Spleen (tissue), 11 donors: ENCODE measurements at regions not wholly inside any gene's neighbourhood (a gene's known extent, or its start where the extent isn't known, plus 50 kb on each side); places are given as distances from the start of the nearest gene placed in this dataset.

Experiments used
- DNase-seq: peaks from one replicate; pipeline ENCODE4 v3.0.0-alpha.2; 2020
- H3K27ac ChIP-seq, 8 donors: fragments of 200-600 bp; sonication (generic) in 7 of 8; 1 replicate in 4 of 8; 2 replicates in 4 of 8; pipeline versions ENCODE4 v1.5.0 to v1.8.0; 2016 to 2021; ENCODE audit warnings: inconsistent platforms in 4 of 8, mild to moderate bottlenecking in 4 of 8, moderate library complexity in 1 of 8
- H3K27me3 ChIP-seq, 7 donors: fragments of 200-600 bp; sonication (generic) in 6 of 7; replicated peaks in 1 of 7; 1 replicate in 4 of 7; 2 replicates in 3 of 7; pipeline versions ENCODE4 v1.5.0 to v1.8.0; 2016 to 2021; ENCODE audit warnings: inconsistent platforms in 3 of 7, mild to moderate bottlenecking in 1 of 7
- H3K36me3 ChIP-seq, 6 donors: fragments of 200-600 bp; sonication (generic) in 5 of 6; 1 replicate in 4 of 6; 2 replicates in 2 of 6; pipeline versions ENCODE4 v1.5.0 to v1.8.0; 2016 to 2021; ENCODE audit warnings: inconsistent platforms in 2 of 6
- H3K4me1 ChIP-seq, 6 donors: fragments of 200-600 bp; sonication (generic) in 5 of 6; 1 replicate in 3 of 6; 2 replicates in 3 of 6; pipeline versions ENCODE4 v1.5.0 to v1.8.0; 2016 to 2021; ENCODE audit warnings: inconsistent platforms in 3 of 6
- H3K4me3 ChIP-seq, 8 donors: fragments of 200-600 bp; sonication (generic) in 7 of 8; 1 replicate in 4 of 8; 2 replicates in 4 of 8; pipeline versions ENCODE4 v1.5.0 to v1.8.0; 2016 to 2021; ENCODE audit warnings: inconsistent platforms in 4 of 8, mild to moderate bottlenecking in 4 of 8, moderate library complexity in 2 of 8
- H3K9me3 ChIP-seq, 8 donors: fragments of 200-600 bp; sonication (generic) in 7 of 8; 1 replicate in 4 of 8; 2 replicates in 4 of 8; pipeline versions ENCODE4 v1.5.0 to v1.8.0; 2016 to 2021; ENCODE audit warnings: inconsistent platforms in 4 of 8
- POLR2A ChIP-seq, 3 donors: fragments of 450-650 bp; IDR thresholded peaks; one replicate each; pipeline ENCODE4 v1.5.1; 2017; ENCODE audit warnings: antibody characterized with exemption in 3 of 3, mild to moderate bottlenecking in 1 of 3
- POLR2AphosphoS5 ChIP-seq, 3 donors: sonication (generic); formaldehyde crosslinking; IDR thresholded peaks; one replicate each; pipeline ENCODE4 v1.5.1; 2017; ENCODE audit warnings: antibody characterized with exemption in 3 of 3
- WGBS, 5 donors: extraction: QIAGEN DNeasy Blood & Tissue Kit in 3 of 5; methylation state at CpG; one replicate each; pipeline versions ENCODE4 v1.1.5 to v1.1.7; 2013 to 2018; 5-methylcytosine and 5-hydroxymethylcytosine counted together
- intact Hi-C: fragments of 100-400 bp; cut with DNase I; formaldehyde crosslinking; loops from one replicate; pipeline ENCODE4 v1.15.0; 2023; ENCODE audit warnings: low total_unique reads
- TF ChIP-seq, protein P1 (sequence below), 11 experiments: fragments of 200-600 bp in 7 of 11; fragments of 450-650 bp in 4 of 11; sonication (generic) in 4 of 11; IDR thresholded peaks in 8 of 11; conservative IDR thresholded peaks in 3 of 11; 1 replicate in 7 of 11; 2 replicates in 4 of 11; pipeline versions ENCODE4 v1.4.0 to v1.8.0; 2016 to 2021; ENCODE audit warnings: antibody characterized with exemption in 11 of 11, inconsistent platforms in 4 of 11, mild to moderate bottlenecking in 1 of 11
- donor health status: healthy with polysubstance abuse.
- donor health status: DM: no; HTN: no; CAD: no; lungs with moderate emphysema.
- donor health status: DM: no; HTN: no; CAD: no.
- donor health status: Bipolar disorder and iron deficiency.
- donor health status: healthy.
- donor health status: DM: no; HTN: no; CAD: no.
- donor health status: DM: yes; HTN: yes; CAD: no.

DNA sequence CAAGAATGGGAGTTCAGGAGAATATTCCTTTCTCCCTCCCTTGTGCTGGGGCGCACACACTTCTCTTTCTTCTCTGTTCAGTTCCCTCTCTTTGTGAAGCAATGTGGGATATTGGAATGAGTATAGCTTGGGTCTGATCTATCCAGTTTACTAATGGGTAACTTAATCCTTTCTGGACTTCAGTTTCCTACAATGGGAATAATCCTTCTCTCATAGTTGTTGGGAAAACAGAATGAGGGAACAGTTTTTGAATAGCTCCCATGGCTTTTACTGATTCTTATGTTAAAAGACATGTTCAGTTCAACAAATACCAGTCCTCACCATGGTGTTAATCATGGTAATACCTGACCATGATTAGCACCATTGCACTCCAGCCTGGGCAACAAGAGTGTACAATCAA, 93.1 kb downstream of the ARL4C start:
- peaks cover 6 to 16% (median 9%) of the 10 kb centered on the region in 6 donors for H3K4me1 ChIP-seq
- DNase-seq: no peak
- no peaks in the 10 kb centered on the region for H3K9me3 ChIP-seq
- TF ChIP-seq POLR2A (IDR thresholded peaks at IDR 0.05) (no peak), POLR2AphosphoS5 (IDR thresholded peaks at IDR 0.05) (no peak)
- intact Hi-C loops: no loop called here
- no peak overlapping the region for H3K27ac ChIP-seq
- H3K36me3 ChIP-seq: no peaks in the 10 kb centered on the region
- no peak overlapping the region for H3K4me3 ChIP-seq
- H3K27me3 ChIP-seq: no peaks in the 10 kb centered on the region
- 91 to 100% (median 100%) methylated on average over 1 of the region's 1 CpG for WGBS, 5 donors

DNA sequence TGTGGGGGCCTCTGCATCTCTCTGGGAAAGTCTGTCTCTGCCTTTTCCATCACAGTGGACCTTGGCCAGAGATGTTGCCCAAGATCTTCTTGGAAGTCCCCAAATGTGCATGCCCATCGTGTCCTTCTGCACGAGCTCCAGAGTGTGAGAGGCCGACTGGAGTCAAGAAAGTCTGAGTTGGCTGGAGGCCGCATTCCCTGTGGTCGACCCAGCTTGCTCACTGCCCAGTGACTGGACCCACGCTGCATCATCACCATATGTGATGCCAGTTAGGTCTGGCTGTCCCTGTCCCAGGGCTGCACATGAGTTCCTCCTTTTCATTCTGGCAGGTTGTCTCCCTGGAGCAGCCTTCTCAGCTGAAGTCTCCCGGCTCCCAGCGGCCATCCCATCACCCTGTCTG, 93.8 kb downstream of the ARL4C start:
- WGBS, 5 donors: 76 to 96% (median 83%) methylated on average over 4 to 8 of the region's 8 CpGs

DNA sequence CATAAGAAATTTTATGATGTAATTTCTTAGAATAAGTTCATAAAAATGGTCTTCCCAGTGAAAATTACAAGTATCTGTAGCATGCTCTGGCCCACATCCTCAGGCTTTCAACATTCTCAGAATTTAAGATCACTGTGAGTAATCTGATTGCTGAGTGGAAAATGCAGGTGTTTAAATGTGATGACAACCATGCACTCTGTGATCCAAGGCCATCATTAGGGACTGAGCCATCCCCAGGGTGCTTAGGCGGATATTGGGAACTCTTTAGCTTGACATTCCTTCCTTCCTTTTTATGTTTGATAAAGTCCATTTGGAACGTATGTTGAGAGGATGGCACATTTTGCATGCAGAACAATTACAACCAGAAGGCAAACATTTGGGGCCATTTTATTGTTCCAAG, 95.5 kb downstream of the ARL4C start:
- no peaks in the 10 kb centered on the region for H3K27me3 ChIP-seq
- no peak overlapping the region for H3K4me3 ChIP-seq
- H3K4me1 ChIP-seq: peaks cover 6 to 13% (median 9%) of the 10 kb centered on the region in 6 donors
- no peak for TF ChIP-seq POLR2AphosphoS5 (IDR thresholded peaks at IDR 0.05)
- TF ChIP-seq, protein P1, sequence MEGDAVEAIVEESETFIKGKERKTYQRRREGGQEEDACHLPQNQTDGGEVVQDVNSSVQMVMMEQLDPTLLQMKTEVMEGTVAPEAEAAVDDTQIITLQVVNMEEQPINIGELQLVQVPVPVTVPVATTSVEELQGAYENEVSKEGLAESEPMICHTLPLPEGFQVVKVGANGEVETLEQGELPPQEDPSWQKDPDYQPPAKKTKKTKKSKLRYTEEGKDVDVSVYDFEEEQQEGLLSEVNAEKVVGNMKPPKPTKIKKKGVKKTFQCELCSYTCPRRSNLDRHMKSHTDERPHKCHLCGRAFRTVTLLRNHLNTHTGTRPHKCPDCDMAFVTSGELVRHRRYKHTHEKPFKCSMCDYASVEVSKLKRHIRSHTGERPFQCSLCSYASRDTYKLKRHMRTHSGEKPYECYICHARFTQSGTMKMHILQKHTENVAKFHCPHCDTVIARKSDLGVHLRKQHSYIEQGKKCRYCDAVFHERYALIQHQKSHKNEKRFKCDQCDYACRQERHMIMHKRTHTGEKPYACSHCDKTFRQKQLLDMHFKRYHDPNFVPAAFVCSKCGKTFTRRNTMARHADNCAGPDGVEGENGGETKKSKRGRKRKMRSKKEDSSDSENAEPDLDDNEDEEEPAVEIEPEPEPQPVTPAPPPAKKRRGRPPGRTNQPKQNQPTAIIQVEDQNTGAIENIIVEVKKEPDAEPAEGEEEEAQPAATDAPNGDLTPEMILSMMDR (IDR thresholded peaks at IDR 0.05 in 8 of 11, conservative IDR thresholded peaks at IDR 0.05 in 3 of 11): no peak
- no peak for TF ChIP-seq POLR2A (IDR thresholded peaks at IDR 0.05)
- intact Hi-C loops: no loop called here
- WGBS, 5 donors: 69 to 79% (median 78%) methylated on average over 2 of the region's 2 CpGs
- no peak overlapping the region for H3K27ac ChIP-seq
- DNase-seq: no peak
- no peaks in the 10 kb centered on the region for H3K36me3 ChIP-seq
- H3K9me3 ChIP-seq: no peaks in the 10 kb centered on the region

More for the DNA sequence above, 93.8 kb downstream of the ARL4C start:
- Histone ChIP-seq H3K4me3 (no peak overlapping the region), H3K27me3 (no peaks in the 10 kb centered on the region), H3K9me3 (no peaks in the 10 kb centered on the region), H3K4me1 (peaks cover 6 to 16% (median 9%) of the 10 kb centered on the region in 6 donors), H3K27ac (no peak overlapping the region), H3K36me3 (no peaks in the 10 kb centered on the region)
- TF ChIP-seq POLR2AphosphoS5 (IDR thresholded peaks at IDR 0.05) (no peak), POLR2A (IDR thresholded peaks at IDR 0.05) (no peak)
- TF ChIP-seq, protein P1 (IDR thresholded peaks at IDR 0.05 in 8 of 11, conservative IDR thresholded peaks at IDR 0.05 in 3 of 11): no peak
- DNase-seq: no peak
- intact Hi-C loops: no loop called here

DNA sequence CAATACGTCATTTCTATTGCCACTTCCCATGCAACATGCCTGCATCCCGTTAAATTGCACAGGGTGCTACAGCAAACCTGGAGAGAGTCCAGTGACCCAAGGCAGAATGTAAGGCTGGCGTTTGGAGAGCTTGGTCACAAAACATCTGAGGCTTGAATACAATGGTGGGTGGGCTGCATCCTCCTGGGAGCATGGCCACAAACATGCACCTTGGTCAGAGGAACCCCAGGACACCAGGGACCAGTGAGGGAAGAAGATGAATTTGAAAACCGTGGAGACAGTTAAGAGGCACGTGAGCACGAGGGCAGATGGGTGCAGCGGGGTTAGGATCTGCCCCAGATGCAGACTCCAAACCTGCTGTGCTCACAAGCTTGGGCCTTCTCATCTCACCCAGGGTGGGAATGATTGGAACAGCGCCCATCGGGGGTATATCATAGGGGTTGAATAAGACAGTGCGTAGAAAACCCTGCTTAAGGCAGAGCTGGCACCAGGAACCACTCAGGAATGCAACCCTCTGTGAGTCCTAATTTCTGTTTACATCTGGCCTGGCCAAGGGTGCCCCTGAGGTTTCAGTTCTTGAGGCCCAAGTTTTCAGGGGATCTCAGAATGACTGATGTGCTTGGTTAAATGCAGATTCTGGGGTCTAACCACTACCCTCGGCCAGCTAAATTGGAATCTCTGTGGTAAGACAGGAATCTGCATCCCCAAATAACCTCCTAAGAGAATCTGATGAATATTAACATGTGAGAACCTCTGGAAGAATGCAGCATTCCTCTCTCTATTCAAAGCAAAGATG, 97.2 kb downstream of the ARL4C start:
- no peaks in the 10 kb centered on the region for H3K36me3 ChIP-seq
- no peak overlapping the region for H3K4me3 ChIP-seq
- intact Hi-C loops: no loop called here
- TF ChIP-seq POLR2A (IDR thresholded peaks at IDR 0.05) (no peak), POLR2AphosphoS5 (IDR thresholded peaks at IDR 0.05) (no peak)
- TF ChIP-seq, protein P1 (IDR thresholded peaks at IDR 0.05 in 8 of 11, conservative IDR thresholded peaks at IDR 0.05 in 3 of 11): no peak
- H3K4me1 ChIP-seq: peaks cover 0 to under 1% (median 0%) of the 10 kb centered on the region in 6 donors
- H3K27me3 ChIP-seq: no peaks in the 10 kb centered on the region
- no peak overlapping the region for H3K27ac ChIP-seq
- WGBS, 5 donors: 81 to 93% (median 88%) methylated on average over 11 of the region's 11 CpGs
- no peaks in the 10 kb centered on the region for H3K9me3 ChIP-seq
- no peak for DNase-seq
